ENCODE measurements at regions not wholly inside any gene's neighbourhood (a gene's known extent, or its start where the extent isn't known, plus 50 kb on each side); places are given as distances from the start of the nearest gene placed in this dataset.

DNA sequence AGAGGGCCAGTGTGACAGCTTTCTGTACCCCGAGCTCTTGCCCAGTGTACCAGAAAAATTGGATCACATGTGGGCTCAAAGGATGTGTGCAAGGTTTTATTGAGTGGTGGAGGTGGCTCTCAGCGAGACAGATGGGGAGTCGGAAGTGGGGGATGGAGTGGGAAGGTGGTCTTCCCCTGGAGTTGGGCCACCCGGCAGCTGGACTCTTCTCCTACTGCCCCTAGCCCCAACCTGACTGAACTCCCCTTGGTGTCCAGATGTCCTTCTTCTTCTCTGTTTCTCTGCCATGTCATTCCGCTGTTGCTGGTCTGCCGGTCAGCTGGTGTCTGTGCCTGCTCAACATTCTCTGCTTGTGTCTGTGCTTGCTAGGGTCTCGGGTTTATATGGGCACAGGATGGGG is 217.9 kb downstream of the RRAGC start:
- Mint-ChIP-seq H3K27ac (no peak overlapping the region), H3K9me3 (peaks cover 13% of the 10 kb centered on the region), H3K4me1 (no peaks in the 10 kb centered on the region; the same call in 2 of the 3 replicates), H3K27me3 (ENCODE audit: insufficient read depth, low read depth, poor library complexity) (peaks cover 2% of the 10 kb centered on the region), H3K36me3 (ENCODE audit: low read depth) (peaks cover 7% of the 10 kb centered on the region), H3K4me3 (no peak overlapping the region)
- ATAC-seq (no peak), DNase-seq (ENCODE audit: low spot score) (no peak)
- H3K27ac ChIP-seq (ENCODE audit: low read depth), result no peak overlapping the region
- no peaks in the 10 kb centered on the region for H3K4me1 ChIP-seq (ENCODE audit: insufficient read depth)
- H3K36me3 ChIP-seq (ENCODE audit: insufficient read depth), result no peaks in the 10 kb centered on the region; the same call in 1 of the 2 replicates
- H4K20me1 ChIP-seq (replicated peaks; ENCODE audit: insufficient read depth), result no peaks in the 10 kb centered on the region
- no peaks in the 10 kb centered on the region for H3K27me3 ChIP-seq (ENCODE audit: insufficient read depth)
- H3F3A ChIP-seq (replicated peaks; ENCODE audit: low read depth), result no peaks in the 10 kb centered on the region
- no peak overlapping the region for H3K4me3 ChIP-seq
- no peak overlapping the region for H2AFZ ChIP-seq
- no peak overlapping the region for H3K4me2 ChIP-seq
- H3K79me2 ChIP-seq (replicated peaks; ENCODE audit: insufficient read depth), result no peaks in the 10 kb centered on the region
- H3K9me2 ChIP-seq (ENCODE audit: insufficient read depth), result no peaks in the 10 kb centered on the region
- TF ChIP-seq, protein P1, sequence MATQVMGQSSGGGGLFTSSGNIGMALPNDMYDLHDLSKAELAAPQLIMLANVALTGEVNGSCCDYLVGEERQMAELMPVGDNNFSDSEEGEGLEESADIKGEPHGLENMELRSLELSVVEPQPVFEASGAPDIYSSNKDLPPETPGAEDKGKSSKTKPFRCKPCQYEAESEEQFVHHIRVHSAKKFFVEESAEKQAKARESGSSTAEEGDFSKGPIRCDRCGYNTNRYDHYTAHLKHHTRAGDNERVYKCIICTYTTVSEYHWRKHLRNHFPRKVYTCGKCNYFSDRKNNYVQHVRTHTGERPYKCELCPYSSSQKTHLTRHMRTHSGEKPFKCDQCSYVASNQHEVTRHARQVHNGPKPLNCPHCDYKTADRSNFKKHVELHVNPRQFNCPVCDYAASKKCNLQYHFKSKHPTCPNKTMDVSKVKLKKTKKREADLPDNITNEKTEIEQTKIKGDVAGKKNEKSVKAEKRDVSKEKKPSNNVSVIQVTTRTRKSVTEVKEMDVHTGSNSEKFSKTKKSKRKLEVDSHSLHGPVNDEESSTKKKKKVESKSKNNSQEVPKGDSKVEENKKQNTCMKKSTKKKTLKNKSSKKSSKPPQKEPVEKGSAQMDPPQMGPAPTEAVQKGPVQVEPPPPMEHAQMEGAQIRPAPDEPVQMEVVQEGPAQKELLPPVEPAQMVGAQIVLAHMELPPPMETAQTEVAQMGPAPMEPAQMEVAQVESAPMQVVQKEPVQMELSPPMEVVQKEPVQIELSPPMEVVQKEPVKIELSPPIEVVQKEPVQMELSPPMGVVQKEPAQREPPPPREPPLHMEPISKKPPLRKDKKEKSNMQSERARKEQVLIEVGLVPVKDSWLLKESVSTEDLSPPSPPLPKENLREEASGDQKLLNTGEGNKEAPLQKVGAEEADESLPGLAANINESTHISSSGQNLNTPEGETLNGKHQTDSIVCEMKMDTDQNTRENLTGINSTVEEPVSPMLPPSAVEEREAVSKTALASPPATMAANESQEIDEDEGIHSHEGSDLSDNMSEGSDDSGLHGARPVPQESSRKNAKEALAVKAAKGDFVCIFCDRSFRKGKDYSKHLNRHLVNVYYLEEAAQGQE (IDR thresholded peaks at IDR 0.05; ENCODE audit: unreplicated experiment), result no peak
- TF ChIP-seq ZNF114 (CRISPR knock-in tag; IDR thresholded peaks at IDR 0.05) (no peak), EZH2 (IDR thresholded peaks at IDR 0.05; ENCODE audit: low read depth, unreplicated experiment) (no peak), CREB1 (CRISPR knock-in tag; IDR thresholded peaks at IDR 0.05; ENCODE audit: low read depth) (no peak), JUNB (IDR thresholded peaks at IDR 0.05; ENCODE audit: unreplicated experiment) (no peak), POLR2AphosphoS5 (IDR thresholded peaks at IDR 0.05; ENCODE audit: low read depth) (no peak), EZH2phosphoT487 (IDR thresholded peaks at IDR 0.05; ENCODE audit: unreplicated experiment) (no peak), ZNF331 (CRISPR knock-in tag; IDR thresholded peaks at IDR 0.05; ENCODE audit: low read depth) (no peak), NANOG (IDR thresholded peaks at IDR 0.05; ENCODE audit: borderline replicate concordance) (no peak), STAT1 (IDR thresholded peaks at IDR 0.05; ENCODE audit: unreplicated experiment) (no peak)
- TF ChIP-seq, protein P2, sequence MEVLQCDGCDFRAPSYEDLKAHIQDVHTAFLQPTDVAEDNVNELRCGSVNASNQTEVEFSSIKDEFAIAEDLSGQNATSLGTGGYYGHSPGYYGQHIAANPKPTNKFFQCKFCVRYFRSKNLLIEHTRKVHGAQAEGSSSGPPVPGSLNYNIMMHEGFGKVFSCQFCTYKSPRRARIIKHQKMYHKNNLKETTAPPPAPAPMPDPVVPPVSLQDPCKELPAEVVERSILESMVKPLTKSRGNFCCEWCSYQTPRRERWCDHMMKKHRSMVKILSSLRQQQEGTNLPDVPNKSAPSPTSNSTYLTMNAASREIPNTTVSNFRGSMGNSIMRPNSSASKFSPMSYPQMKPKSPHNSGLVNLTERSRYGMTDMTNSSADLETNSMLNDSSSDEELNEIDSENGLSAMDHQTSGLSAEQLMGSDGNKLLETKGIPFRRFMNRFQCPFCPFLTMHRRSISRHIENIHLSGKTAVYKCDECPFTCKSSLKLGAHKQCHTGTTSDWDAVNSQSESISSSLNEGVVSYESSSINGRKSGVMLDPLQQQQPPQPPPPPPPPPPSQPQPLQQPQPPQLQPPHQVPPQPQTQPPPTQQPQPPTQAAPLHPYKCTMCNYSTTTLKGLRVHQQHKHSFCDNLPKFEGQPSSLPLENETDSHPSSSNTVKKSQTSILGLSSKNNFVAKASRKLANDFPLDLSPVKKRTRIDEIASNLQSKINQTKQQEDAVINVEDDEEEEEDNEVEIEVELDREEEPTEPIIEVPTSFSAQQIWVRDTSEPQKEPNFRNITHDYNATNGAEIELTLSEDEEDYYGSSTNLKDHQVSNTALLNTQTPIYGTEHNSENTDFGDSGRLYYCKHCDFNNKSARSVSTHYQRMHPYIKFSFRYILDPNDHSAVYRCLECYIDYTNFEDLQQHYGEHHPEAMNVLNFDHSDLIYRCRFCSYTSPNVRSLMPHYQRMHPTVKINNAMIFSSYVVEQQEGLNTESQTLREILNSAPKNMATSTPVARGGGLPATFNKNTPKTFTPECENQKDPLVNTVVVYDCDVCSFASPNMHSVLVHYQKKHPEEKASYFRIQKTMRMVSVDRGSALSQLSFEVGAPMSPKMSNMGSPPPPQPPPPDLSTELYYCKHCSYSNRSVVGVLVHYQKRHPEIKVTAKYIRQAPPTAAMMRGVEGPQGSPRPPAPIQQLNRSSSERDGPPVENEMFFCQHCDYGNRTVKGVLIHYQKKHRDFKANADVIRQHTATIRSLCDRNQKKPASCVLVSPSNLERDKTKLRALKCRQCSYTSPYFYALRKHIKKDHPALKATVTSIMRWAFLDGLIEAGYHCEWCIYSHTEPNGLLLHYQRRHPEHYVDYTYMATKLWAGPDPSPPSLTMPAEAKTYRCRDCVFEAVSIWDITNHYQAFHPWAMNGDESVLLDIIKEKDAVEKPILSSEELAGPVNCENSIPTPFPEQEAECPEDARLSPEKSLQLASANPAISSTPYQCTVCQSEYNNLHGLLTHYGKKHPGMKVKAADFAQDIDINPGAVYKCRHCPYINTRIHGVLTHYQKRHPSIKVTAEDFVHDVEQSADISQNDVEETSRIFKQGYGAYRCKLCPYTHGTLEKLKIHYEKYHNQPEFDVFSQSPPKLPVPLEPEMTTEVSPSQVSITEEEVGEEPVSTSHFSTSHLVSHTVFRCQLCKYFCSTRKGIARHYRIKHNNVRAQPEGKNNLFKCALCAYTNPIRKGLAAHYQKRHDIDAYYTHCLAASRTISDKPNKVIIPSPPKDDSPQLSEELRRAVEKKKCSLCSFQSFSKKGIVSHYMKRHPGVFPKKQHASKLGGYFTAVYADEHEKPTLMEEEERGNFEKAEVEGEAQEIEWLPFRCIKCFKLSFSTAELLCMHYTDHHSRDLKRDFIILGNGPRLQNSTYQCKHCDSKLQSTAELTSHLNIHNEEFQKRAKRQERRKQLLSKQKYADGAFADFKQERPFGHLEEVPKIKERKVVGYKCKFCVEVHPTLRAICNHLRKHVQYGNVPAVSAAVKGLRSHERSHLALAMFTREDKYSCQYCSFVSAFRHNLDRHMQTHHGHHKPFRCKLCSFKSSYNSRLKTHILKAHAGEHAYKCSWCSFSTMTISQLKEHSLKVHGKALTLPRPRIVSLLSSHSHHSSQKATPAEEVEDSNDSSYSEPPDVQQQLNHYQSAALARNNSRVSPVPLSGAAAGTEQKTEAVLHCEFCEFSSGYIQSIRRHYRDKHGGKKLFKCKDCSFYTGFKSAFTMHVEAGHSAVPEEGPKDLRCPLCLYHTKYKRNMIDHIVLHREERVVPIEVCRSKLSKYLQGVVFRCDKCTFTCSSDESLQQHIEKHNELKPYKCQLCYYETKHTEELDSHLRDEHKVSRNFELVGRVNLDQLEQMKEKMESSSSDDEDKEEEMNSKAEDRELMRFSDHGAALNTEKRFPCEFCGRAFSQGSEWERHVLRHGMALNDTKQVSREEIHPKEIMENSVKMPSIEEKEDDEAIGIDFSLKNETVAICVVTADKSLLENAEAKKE (CRISPR knock-in tag; IDR thresholded peaks at IDR 0.05), result no peak
- TF ChIP-seq, protein P3, sequence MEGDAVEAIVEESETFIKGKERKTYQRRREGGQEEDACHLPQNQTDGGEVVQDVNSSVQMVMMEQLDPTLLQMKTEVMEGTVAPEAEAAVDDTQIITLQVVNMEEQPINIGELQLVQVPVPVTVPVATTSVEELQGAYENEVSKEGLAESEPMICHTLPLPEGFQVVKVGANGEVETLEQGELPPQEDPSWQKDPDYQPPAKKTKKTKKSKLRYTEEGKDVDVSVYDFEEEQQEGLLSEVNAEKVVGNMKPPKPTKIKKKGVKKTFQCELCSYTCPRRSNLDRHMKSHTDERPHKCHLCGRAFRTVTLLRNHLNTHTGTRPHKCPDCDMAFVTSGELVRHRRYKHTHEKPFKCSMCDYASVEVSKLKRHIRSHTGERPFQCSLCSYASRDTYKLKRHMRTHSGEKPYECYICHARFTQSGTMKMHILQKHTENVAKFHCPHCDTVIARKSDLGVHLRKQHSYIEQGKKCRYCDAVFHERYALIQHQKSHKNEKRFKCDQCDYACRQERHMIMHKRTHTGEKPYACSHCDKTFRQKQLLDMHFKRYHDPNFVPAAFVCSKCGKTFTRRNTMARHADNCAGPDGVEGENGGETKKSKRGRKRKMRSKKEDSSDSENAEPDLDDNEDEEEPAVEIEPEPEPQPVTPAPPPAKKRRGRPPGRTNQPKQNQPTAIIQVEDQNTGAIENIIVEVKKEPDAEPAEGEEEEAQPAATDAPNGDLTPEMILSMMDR (conservative IDR thresholded peaks at IDR 0.05; ENCODE audit: low read depth in 2 of 2), result no peak
- TF ChIP-seq, protein P4, sequence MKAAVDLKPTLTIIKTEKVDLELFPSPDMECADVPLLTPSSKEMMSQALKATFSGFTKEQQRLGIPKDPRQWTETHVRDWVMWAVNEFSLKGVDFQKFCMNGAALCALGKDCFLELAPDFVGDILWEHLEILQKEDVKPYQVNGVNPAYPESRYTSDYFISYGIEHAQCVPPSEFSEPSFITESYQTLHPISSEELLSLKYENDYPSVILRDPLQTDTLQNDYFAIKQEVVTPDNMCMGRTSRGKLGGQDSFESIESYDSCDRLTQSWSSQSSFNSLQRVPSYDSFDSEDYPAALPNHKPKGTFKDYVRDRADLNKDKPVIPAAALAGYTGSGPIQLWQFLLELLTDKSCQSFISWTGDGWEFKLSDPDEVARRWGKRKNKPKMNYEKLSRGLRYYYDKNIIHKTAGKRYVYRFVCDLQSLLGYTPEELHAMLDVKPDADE (IDR thresholded peaks at IDR 0.05), result no peak

All from GM23338 (cell line).